RWPE1 (cell line): ENCODE measurements at regions not wholly inside any gene's neighbourhood (a gene's known extent, or its start where the extent isn't known, plus 50 kb on each side); places are given as distances from the start of the nearest gene placed in this dataset.

Experiments used
- CTCF ChIA-PET: fragments of 350-600 bp; sonication (Branson Sonifier 250); formaldehyde crosslinking; extraction: SDS; loops from one replicate; lab custom pipeline; 2021; lab: Yijun Ruan, JAX
- POLR2A ChIA-PET: fragments of 400-600 bp; formaldehyde crosslinking; extraction: SDS; loops from one replicate; lab custom pipeline; 2020; ENCODE audit warnings: antibody characterized with exemption; ENCODE audit not compliant: low non-redundant PET; lab: Yijun Ruan, JAX
- DNase-seq: peaks from one replicate; pipeline ENCODE4 v3.0.0; 2012; ENCODE audit warnings: low spot score
- H3K27ac ChIP-seq: fragments of 450-650 bp; 2 replicates; pipeline ENCODE4 v1.5.1; 2017
- TF ChIP-seq, protein P1 (sequence below): fragments of 450-650 bp; conservative IDR thresholded peaks from 2 replicates; pipeline ENCODE4 v1.5.1; 2017; ENCODE audit warnings: low read depth, mild to moderate bottlenecking

DNA sequence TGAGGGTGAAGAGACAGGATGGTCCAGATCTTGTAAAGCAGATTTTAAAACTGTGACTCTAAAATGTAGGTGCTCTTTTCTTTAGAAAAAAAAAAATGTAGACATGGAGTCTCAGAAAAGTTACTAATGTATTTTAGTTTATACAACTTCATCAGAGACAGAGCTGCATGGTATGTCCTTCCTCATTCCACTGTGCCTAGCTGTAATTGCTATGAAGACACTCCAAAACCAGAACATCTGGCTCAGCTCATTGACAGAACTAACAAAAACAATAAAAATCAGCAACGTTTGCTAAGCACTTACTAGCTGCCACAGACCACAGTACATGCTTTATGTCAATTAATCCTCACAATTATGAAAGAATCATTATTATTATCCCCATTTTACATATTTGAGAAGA, 160.7 kb downstream of the BARX2 start:
- POLR2A ChIA-PET: no interaction called here
- TF ChIP-seq, protein P1, sequence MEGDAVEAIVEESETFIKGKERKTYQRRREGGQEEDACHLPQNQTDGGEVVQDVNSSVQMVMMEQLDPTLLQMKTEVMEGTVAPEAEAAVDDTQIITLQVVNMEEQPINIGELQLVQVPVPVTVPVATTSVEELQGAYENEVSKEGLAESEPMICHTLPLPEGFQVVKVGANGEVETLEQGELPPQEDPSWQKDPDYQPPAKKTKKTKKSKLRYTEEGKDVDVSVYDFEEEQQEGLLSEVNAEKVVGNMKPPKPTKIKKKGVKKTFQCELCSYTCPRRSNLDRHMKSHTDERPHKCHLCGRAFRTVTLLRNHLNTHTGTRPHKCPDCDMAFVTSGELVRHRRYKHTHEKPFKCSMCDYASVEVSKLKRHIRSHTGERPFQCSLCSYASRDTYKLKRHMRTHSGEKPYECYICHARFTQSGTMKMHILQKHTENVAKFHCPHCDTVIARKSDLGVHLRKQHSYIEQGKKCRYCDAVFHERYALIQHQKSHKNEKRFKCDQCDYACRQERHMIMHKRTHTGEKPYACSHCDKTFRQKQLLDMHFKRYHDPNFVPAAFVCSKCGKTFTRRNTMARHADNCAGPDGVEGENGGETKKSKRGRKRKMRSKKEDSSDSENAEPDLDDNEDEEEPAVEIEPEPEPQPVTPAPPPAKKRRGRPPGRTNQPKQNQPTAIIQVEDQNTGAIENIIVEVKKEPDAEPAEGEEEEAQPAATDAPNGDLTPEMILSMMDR: no peak
- CTCF ChIA-PET: no interaction called here
- DNase-seq: no peak
- no peak overlapping the region for H3K27ac ChIP-seq

DNA sequence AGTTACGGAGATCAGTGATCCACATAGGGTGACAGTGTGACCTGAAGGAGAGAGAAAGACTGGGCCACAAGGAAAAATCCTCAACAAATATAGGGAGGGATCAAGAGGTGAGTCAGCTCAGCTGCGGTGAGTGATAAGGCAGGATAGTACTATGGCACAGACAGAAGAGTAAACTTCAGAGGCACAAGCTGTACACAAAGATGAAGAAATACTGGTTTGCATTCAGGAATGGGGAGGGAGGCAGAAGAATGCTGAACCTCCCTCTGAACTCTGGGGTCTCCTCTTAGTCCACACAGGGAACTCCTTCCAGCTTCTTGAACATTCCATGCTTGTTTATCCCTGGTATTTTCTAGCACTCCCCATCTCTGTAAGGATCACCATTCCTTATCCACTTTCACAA, 162.7 kb downstream of the BARX2 start:
- ChIA-PET CTCF (no interaction called here), POLR2A (no interaction called here)
- DNase-seq: no peak
- H3K27ac ChIP-seq: no peak overlapping the region
- TF ChIP-seq, protein P1: no peak

DNA sequence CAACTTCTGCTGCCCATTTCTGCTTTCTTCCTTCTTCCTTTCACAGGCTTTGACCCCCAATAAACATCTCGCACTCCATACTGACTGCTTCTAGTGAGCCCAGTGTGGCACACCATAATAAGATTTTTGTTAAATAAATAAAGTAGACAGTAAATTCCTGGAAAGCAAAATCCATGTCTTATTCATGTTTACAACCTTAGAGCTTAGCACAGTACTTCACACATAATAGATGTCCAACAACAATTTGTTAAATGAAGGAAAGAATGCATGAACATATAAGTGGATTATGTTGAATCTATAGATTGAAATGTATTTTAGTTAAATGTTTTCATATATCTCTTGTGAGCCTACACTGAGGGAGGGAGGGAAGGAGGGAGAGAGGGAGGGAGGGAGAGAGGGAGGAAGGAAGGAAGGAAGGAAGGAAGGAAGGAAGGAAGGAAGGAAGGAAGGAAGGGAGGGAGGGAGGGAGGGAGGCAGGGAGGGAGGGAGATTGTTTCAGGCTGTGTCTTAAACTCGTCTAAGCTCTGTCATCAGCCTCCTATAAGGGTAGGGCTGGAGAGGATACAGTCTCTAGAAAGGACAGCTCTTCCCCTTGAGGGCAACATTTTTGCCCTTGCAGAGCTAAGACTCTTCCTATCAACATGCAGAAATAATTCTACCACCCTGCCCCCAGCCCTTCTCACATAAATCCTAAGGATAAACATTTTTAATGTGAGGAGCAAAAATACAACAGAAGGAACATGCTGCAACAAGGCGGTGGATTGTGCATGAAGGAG, 168.1 kb downstream of the BARX2 start:
- DNase-seq: no peak
- POLR2A ChIA-PET: no interaction called here
- TF ChIP-seq, protein P1: no peak
- CTCF ChIA-PET: no interaction called here
- H3K27ac ChIP-seq: no peak overlapping the region

DNA sequence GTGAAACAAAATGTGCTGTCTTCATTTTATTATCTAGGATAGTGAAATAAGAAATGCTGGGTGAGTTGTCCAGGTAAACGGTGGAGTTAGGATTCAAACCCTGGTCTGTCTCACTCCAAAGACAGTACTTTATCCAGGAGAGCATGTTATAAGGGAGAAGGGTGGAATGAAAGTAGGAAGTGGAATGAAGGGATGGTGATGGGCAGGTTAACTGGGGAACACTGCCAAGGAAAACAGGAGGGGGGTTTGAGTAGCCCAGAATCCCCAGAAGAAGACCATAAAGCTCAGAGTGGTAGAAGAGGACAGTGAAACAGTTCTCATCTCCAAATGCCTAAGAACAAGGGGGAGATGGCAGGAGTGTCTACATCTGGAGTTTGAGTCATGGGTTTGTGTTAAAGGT, 169.0 kb downstream of the BARX2 start:
- no peak for DNase-seq
- ChIA-PET CTCF (no interaction called here), POLR2A (no interaction called here)
- H3K27ac ChIP-seq: no peak overlapping the region
- TF ChIP-seq, protein P1: no peak

DNA sequence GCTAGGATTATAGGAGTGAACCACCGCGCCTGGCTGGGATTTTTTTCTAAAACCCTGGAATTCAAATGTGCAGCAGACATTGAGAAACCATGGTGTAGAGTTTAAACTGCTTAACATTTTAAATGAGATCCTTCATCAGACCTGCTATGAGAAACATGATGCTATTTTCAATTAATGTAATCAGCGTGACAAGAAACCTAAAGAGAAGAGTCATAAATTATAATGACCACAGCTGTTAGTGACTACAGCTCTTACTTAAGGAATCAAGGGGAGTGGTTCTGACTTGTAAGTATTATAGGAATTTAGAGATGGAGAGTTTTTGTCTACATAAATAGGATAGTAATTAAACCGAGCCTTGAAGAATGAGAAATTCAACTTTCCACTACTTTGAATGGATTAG, 170.6 kb downstream of the BARX2 start:
- no peak overlapping the region for H3K27ac ChIP-seq
- no peak for DNase-seq
- CTCF ChIA-PET: no interaction called here
- POLR2A ChIA-PET: no interaction called here
- TF ChIP-seq, protein P1: no peak

DNA sequence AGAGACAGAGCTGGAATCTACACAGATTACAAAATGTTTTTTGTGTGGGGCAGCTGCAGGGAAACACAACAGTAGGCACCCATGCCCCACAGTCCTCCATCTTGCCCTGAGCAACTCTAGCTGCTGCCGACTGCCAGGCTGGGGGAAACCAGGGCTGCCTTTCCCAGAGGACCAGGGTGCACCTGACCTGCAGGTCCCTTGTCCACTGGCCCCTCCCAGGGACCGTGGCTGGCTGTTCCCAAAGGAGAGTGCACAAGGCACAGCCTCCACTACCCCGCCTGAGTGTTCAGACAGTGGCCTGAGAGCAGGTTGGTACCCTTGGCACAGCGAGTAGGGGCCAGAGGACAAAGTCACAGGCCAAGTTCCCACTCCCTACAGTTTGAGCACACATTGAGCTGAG, 181.8 kb downstream of the BARX2 start:
- no peak overlapping the region for H3K27ac ChIP-seq
- no peak for DNase-seq
- ChIA-PET CTCF (interaction anchor here (0.7 kb wide), 1 partner anchor 692 kb away, joined by 3 read pairs; no protein-coding TSS in a partner anchor), POLR2A (no interaction called here)
- TF ChIP-seq, protein P1: no peak
